ENCODE measurements at regions not wholly inside any gene's neighbourhood (a gene's known extent, or its start where the extent isn't known, plus 50 kb on each side); places are given as distances from the start of the nearest gene placed in this dataset.

DNA sequence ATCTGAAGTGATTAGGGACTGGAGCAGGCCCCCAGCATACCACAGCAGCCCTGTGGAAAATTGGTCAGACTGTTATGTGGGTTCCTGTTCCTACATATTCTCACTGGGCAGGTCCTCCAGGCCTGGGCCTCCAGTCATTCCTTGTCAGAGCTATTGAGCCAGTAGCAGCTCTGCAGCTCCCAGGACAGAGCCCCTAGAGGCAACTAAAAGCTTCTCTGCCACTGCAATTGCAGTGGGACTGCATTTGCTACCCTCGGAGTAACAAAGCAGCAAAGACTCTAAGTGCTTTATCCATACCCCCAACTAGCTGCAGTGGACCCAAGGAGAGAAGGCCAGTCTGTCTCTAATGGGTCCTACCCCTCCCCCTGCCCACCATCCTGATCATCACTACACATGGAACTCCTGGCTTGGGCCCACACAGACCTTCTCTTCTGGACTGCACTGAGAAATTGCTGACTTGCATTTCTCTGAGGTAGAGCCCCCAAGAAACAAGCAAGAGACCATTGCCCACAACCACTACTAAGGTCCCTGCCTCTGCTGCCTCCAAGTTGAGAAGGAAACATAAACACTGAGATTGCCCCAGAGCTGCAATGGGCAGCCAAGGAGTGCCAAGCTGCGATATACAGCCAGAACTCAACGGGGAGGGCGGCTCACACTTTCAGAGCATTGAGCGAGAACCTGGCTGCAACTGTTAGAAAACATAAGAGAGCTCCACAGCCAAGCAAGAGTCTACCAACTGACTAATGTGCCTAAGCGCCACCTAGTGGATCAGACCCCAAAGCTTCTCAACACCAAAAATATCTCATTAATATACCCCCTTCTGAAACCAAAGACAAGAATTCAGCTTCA, 738.7 kb upstream of the NDST4 start:
- TF ChIP-seq, protein P1, sequence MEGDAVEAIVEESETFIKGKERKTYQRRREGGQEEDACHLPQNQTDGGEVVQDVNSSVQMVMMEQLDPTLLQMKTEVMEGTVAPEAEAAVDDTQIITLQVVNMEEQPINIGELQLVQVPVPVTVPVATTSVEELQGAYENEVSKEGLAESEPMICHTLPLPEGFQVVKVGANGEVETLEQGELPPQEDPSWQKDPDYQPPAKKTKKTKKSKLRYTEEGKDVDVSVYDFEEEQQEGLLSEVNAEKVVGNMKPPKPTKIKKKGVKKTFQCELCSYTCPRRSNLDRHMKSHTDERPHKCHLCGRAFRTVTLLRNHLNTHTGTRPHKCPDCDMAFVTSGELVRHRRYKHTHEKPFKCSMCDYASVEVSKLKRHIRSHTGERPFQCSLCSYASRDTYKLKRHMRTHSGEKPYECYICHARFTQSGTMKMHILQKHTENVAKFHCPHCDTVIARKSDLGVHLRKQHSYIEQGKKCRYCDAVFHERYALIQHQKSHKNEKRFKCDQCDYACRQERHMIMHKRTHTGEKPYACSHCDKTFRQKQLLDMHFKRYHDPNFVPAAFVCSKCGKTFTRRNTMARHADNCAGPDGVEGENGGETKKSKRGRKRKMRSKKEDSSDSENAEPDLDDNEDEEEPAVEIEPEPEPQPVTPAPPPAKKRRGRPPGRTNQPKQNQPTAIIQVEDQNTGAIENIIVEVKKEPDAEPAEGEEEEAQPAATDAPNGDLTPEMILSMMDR (IDR thresholded peaks at IDR 0.05): peak; percentile 80
- TF ChIP-seq ZFX (IDR thresholded peaks at IDR 0.05; ENCODE audit: borderline replicate concordance): no peak

All from 22Rv1 (cell line).